ENCODE measurements at regions not wholly inside any gene's neighbourhood (a gene's known extent, or its start where the extent isn't known, plus 50 kb on each side); places are given as distances from the start of the nearest gene placed in this dataset.

GRCh38 chr1:119288751-119289150 is 79.8 kb upstream of the HAO2 start:
- H3K4me3 ChIP-seq (replicated peaks; ENCODE audit: low read depth, low read length), result no peak overlapping the region
- no peak for TF ChIP-seq CTCF (IDR thresholded peaks at IDR 0.05; ENCODE audit: low read length, missing control alignments)
- peak; percentile 30 for DNase-seq (ENCODE audit: low read depth)

- no peak for DNase-seq (ENCODE audit: low read depth)
- no peak overlapping the region for H3K4me3 ChIP-seq (replicated peaks; ENCODE audit: low read depth, low read length)
- no peak for TF ChIP-seq CTCF (IDR thresholded peaks at IDR 0.05; ENCODE audit: low read length, missing control alignments)
Observed at GRCh38 chr1:119290297-119290696, 78.3 kb upstream of the HAO2 start.

GRCh38 chr1:119291611-119292206 is 76.9 kb upstream of the HAO2 start:
- no peak overlapping the region for H3K4me3 ChIP-seq (replicated peaks; ENCODE audit: low read depth, low read length)
- no peak for DNase-seq (ENCODE audit: low read depth)
- no peak for TF ChIP-seq CTCF (IDR thresholded peaks at IDR 0.05; ENCODE audit: low read length, missing control alignments)

- H3K4me3 ChIP-seq (replicated peaks; ENCODE audit: low read depth, low read length), result no peak overlapping the region
- no peak for DNase-seq (ENCODE audit: low read depth)
- TF ChIP-seq CTCF (IDR thresholded peaks at IDR 0.05; ENCODE audit: low read length, missing control alignments), result no peak
Observed at GRCh38 chr1:119293797-119294196, 74.8 kb upstream of the HAO2 start.

GRCh38 chr1:119294199-119294598 is 74.4 kb upstream of the HAO2 start:
- no peak overlapping the region for H3K4me3 ChIP-seq (replicated peaks; ENCODE audit: low read depth, low read length)
- DNase-seq (ENCODE audit: low read depth), result no peak
- TF ChIP-seq CTCF (IDR thresholded peaks at IDR 0.05; ENCODE audit: low read length, missing control alignments), result no peak

- no peak for DNase-seq (ENCODE audit: low read depth)
- no peak for TF ChIP-seq CTCF (IDR thresholded peaks at IDR 0.05; ENCODE audit: low read length, missing control alignments)
- H3K4me3 ChIP-seq (replicated peaks; ENCODE audit: low read depth, low read length), result no peak overlapping the region
Observed at GRCh38 chr1:119294722-119295121, 73.9 kb upstream of the HAO2 start.

- DNase-seq (ENCODE audit: low read depth), result peak; percentile 62
- TF ChIP-seq CTCF (IDR thresholded peaks at IDR 0.05; ENCODE audit: low read length, missing control alignments), result no peak
- no peak overlapping the region for H3K4me3 ChIP-seq (replicated peaks; ENCODE audit: low read depth, low read length)
Observed at GRCh38 chr1:119298687-119299303, 69.8 kb upstream of the HAO2 start.

Measured in fibroblast of pulmonary artery (primary cell).